GM19467 (cell line): ENCODE measurements at regions not wholly inside any gene's neighbourhood (a gene's known extent, or its start where the extent isn't known, plus 50 kb on each side); places are given as distances from the start of the nearest gene placed in this dataset.
"Not testable (repeated sequence)": the region's sequence is repeated elsewhere in the genome, so short reads cannot be mapped to it uniquely, and the experiment has no call there.

Experiments used
- ATAC-seq: cut with Tn5 transposase; IDR thresholded peaks from one replicate; pipeline ENCODE4 v1.9.1; 2021; ENCODE audit warnings: mild to moderate bottlenecking, moderate library complexity; ENCODE audit not compliant: unreplicated experiment

DNA sequence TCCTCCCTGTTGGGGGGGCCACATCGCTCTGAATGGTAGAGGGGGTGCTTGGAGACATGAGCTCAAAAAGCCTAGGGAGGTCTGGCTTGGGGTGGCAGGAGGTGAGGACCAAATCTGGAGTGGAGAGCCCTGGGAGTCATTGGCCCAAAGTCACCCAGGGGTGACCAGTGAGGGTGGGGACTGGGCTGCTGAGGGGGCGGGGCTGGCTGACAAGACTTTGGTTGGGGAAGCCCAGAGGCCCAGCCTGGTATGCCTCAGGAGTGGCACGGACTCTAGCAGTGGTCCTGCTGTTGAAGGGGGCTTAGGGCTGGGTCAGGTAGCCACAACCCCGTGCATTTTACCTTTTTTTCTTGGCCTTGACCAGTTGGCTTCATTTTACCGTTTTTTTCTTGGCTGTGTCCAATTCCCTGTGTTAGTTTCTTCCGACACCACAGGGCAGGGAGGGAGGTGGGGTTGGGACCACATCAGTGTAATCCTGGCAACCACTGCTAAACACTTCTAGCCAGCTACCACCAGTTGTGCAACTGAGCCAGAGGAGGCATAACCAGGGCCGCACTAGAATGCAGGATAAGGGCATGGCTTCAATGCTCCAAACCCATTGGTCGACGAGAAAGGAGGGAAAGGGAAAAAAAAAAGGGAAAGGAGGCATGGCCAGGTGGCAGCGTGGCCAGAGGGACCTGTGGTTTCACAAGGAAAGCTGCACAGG, 105.3 kb upstream of the C2CD4B start:
- ATAC-seq: no peak

DNA sequence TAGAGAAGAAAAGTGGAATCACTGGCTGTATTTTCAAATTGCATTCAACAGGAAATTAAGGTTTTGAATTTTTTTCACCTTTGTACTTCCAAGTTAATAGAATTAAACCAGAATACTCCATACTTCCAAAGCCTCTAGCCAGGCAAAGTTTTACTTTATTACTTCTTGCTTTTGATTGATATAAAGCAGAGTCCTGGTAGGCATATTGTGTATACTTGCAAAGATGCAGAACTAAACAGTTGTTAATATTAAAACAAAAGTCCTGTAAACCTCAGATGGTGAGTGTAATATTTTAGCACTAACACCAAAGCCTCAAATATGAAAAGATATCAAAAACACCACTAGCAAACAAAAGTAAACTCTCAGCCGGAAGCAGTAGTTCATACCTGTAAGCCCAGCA, 107.2 kb upstream of the C2CD4B start:
- ATAC-seq: no peak

DNA sequence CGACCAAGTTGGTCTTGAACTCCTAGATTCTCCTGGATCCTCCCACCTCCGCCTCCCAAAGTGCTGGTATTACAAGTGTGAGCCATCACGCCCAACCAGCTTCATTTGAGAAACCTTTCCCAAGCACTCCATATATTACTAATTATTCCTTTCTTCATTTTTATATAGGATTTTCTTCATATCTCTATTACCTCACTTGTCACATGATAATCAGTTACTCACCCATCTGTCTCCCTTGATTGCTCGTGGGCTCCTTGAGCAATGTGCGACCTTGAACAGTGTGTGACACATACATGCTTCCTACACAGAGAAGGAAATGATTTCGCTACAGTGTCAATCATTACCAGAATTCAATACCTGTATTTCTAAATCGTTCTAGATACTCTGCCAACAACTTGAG, 110.7 kb upstream of the C2CD4B start:
- no peak for ATAC-seq

DNA sequence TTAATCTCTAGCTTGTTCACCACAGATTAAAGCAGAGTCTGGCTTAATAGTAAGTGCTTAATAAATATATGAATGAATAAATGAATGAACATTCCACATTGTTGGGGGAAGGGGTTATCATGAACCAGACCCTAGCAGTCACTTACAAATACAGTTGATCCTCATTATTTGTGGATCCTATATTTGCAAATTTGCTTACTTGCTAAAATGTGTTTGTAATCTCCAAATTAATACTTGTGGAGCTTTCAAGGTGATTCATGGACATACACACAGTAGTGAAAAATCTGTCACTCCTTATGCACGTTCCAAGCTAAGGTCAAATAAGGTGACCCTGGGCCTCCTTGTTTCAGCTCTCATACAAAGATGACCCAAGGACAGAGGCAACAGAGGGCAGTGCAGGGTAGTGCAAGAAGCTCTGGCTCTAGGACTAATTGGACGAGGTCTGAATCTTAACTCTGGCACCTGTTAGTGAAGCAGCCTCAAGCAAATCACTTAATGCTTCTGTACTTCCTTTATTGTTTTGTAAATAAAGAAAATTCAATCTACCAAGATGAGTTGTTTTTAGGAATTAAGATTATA, 112.8 kb upstream of the C2CD4B start:
- ATAC-seq: no peak

GRCh38 chr15:62278534-62278933, 113.4 kb upstream of the C2CD4B start:
- ATAC-seq: no peak

DNA sequence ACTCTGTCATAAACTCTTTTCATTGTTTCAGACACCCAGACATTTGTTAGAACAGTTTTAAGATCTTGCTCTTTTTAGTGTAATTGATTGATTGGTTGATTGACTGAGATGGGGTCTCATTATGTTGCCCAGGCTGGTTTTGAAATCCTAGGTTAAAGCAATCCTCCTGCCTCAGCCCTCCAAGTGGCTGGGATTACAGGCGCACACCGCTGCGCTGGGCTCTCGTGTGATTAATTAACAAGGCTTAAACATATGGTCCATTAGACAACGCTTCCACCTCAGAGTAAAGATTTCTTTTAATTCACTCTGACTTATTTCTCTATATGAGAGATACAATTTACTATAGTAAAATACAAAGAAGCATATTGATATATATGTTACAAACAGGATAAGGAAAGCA, 114.0 kb upstream of the C2CD4B start:
- ATAC-seq: no peak

DNA sequence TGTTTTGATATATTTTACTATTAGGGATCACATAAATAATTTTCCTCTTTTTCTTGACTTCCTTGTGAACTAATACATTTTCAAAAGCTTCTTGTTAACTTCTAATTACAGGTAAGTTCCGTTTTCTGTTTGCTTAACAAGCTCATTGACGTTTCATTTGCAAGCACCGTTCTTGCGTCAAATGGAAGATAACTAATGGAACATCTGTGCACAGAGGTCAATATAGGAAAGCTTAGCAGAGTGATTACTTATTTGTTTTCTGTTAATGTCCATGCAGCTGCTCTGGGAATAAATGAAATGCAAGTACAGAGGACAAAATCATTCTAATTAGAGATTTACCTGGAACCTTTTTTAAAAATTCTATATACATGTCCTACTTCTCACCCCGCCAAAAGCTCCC, 115.5 kb upstream of the C2CD4B start:
- ATAC-seq: no peak

- not testable (repeated sequence) for ATAC-seq
Measured at GRCh38 chr15:62281801-62282200, 116.7 kb upstream of the C2CD4B start.

DNA sequence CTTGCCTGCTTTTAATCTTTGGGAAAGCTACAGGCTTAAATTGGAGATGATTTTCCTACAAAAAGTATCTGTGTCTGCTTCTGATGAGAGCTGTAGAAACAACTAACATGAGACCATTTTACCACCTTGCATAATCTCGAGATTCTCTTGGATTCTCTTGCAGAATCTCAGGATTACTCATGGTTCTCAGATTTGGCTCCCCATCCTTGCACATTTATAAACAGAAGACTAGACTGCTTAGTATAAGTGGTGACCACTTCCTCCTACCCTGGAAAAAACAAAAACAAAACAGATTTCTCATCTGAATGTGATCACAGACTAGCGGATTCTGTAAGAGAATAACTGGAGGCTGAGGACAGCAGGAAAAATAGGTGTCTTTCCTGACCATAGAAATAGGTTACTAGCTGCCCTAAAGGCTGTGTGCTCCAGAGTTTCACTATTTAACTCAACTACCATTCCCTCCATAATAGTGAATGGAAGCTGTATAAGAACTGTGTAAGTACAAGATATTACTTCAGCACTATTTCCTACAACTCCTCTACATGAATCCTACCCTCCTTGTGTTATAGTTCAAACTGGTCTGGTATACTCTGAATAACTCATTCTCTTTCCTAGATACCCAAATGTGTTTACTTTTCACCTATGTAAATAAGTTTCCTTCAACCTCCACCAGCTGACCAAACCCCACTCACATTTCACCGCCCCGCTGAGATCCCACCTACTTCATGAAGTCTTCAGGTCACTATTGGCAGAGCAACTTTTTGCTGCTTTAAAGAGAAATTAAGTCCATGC, 122.2 kb upstream of the C2CD4B start:
- no peak for ATAC-seq

GRCh38 chr15:62288361-62289017, 123.4 kb upstream of the C2CD4B start:
- no peak for ATAC-seq

DNA sequence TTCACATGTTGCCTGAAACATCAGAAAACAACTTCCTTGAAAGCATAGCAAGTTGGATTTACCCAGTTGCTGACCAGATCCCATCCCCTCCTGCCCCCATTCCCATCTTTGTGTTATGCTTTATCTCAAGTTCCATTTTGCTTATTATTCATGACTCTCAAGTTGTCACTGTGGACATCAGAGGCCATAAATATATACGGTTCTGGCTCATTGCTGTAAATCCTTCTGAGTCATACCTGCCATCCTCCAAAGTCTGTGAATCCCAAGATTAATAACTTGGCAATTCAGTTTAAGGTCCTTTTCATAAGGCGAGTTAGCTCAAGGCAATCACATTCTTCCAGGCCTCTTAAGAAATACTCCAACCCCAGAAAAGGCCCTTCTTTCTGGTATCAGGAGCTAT, 126.2 kb upstream of the C2CD4B start:
- no peak for ATAC-seq

DNA sequence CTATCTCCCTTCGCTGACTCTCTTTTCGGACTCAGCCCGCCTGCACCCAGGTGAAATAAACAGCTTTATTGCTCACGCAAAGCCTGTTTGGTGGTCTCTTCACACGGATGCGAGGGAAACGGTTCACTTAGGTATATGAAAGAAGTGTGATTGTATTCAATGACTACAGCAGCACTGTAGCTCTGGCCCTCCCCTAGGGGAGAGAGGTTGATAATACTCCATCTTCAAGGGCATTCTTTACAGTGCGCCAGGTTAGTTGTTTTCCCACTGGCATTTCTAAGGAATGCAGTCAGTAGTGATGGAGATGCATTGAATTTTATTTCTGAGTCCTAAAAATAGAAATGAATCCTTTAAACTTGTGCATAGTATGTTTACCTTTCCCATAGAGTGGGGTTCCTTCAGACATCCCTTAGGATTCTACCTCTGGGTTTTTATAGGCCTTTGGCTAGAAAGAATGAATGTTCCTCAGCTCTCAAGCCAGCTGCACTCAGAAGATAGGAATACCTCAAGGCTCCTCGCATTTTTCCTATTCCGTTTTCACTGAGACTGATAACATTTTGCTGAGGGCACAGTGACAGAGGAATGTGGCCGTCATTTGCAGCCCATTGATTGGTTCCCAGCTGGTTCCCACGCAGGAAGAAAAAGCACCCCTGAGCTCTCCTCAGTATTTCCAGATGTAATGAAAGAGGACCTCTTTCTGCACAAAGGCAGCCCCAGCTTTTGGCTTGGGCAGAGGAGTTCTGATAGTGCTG, 131.8 kb upstream of the C2CD4B start:
- ATAC-seq: no peak

- ATAC-seq: no peak
Measured at GRCh38 chr15:62297522-62297921, 132.4 kb upstream of the C2CD4B start.

- ATAC-seq: no peak
Measured at GRCh38 chr15:62297933-62298332, 132.8 kb upstream of the C2CD4B start.

- ATAC-seq: no peak
Measured at GRCh38 chr15:62298811-62299210, 133.7 kb upstream of the C2CD4B start.

DNA sequence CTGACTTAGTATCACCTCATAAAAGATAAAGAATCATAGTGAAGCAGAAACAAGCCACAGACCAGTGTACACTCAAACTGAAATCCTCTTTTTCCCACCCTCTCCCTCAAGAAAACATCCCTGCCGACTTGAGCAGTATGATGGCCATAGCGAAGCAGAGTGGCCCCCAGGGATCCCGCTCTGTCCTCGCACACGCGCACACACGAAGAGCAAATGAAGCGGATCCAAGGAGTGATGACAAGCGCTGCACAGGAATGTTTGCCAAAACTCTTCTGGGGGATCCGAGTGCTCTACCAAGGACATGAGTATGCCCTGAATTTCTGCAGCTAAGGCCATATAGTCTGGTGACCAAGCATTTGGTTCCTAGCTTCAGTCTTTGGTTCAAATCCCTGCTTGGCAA, 134.5 kb upstream of the C2CD4B start:
- ATAC-seq: no peak

DNA sequence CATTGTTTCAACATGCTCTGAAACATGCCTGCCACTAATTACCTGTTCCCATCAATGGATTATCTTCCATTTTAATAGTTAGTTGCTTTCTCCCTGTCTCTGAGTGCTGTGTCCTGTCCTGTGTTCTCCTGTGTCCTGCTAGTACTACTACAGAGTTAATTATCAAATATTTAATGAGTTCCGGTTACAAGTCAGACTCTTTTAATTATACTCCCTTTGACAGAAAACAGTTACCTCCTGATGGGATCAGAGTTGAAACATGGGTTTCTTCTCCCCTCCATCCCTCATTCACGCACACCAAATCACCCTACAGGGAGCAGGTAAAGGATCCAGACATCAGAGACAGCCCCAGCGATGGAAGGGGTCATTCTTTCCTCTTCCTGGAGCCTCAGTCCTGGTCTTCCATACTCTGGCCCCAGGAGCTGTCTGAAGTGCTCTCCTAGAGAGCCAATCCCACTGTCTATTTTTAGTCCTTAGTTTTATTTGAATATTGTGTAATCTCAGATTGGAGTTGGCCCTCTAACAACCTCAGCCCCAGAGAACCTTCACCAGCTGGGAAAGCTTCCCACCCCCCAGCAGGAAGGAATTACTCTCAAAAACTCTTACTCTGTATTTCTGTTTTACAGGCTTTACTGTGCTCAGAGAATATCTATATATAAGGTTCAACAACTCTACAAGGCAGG, 137.0 kb upstream of the C2CD4B start:
- ATAC-seq: no peak

DNA sequence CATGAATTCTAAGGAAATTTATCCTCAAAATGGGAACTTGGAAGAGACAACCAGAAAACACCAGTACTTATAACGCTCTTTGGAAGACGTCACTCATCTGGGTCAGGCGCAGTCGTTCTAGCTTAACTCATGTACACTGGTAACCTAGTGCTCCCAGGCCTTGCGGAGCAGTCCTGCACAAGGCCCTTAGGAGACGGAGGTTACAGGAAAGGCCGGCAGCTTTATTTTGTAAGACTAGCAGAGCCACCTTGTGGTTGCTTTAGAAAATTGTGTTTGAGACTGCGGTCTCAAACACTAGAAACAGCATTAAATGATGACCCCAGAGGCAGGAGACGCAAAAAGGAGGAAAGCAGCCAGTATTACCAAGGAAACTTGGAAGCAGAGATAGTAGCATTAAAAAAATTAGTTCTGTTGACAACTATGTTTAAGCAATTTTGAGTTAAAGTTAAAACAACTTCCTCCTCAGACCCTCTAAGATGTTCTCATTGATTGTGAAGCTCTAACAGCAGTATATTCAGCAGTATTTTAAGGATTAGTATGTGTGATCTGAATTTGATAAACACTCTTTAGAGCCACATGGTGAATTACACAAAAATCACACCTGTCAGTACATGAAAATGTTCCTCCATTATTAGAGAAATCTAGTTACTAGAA, 141.9 kb upstream of the C2CD4B start:
- no peak for ATAC-seq

GRCh38 chr15:62307551-62307950, 142.5 kb upstream of the C2CD4B start:
- no peak for ATAC-seq
